Kidney tubule cell (primary cell): ENCODE measurements at regions not wholly inside any gene's neighbourhood (a gene's known extent, or its start where the extent isn't known, plus 50 kb on each side); places are given as distances from the start of the nearest gene placed in this dataset.

Source experiments
- DNase-seq: peaks from one replicate; pipeline ENCODE4 v3.0.0-alpha.2; 2018; ENCODE audit warnings: low spot score

- no peak for DNase-seq
Observed at GRCh38 chr4:59881632-59882031, 1318.5 kb upstream of the ADGRL3 start.

- peak; percentile 33 for DNase-seq
Observed at GRCh38 chr4:59904331-59904730, 1295.8 kb upstream of the ADGRL3 start.

GRCh38 chr4:59920416-59920815 lies 1279.7 kb upstream of the ADGRL3 start:
- no peak for DNase-seq

- no peak for DNase-seq
Observed at GRCh38 chr4:59925290-59925689, 1274.8 kb upstream of the ADGRL3 start.

- no peak for DNase-seq
Observed at GRCh38 chr4:59936566-59936965, 1263.6 kb upstream of the ADGRL3 start.

- no peak for DNase-seq
Observed at GRCh38 chr4:59938166-59938565, 1262.0 kb upstream of the ADGRL3 start.

- no peak for DNase-seq
Observed at GRCh38 chr4:59945277-59945676, 1254.8 kb upstream of the ADGRL3 start.

- no peak for DNase-seq
Observed at GRCh38 chr4:59945716-59946115, 1254.4 kb upstream of the ADGRL3 start.

- no peak for DNase-seq
Observed at GRCh38 chr4:59956366-59956765, 1243.8 kb upstream of the ADGRL3 start.

GRCh38 chr4:59960143-59960542 lies 1240.0 kb upstream of the ADGRL3 start:
- DNase-seq: no peak

- peak; percentile 30 for DNase-seq
Observed at GRCh38 chr4:59966758-59967157, 1233.4 kb upstream of the ADGRL3 start.

GRCh38 chr4:59968796-59969195 lies 1231.3 kb upstream of the ADGRL3 start:
- no peak for DNase-seq

- no peak for DNase-seq
Observed at GRCh38 chr4:59969909-59970308, 1230.2 kb upstream of the ADGRL3 start.

- DNase-seq: no peak
Observed at GRCh38 chr4:59971952-59972351, 1228.2 kb upstream of the ADGRL3 start.

- no peak for DNase-seq
Observed at GRCh38 chr4:59973492-59973891, 1226.6 kb upstream of the ADGRL3 start.

- peak; percentile 34 for DNase-seq
Observed at GRCh38 chr4:59979061-59979460, 1221.1 kb upstream of the ADGRL3 start.

- no peak for DNase-seq
Observed at GRCh38 chr4:59983852-59984251, 1216.3 kb upstream of the ADGRL3 start.

- no peak for DNase-seq
Observed at GRCh38 chr4:59987289-59987688, 1212.8 kb upstream of the ADGRL3 start.

GRCh38 chr4:59994118-59994517 lies 1206.0 kb upstream of the ADGRL3 start:
- DNase-seq: no peak

GRCh38 chr4:60002603-60003337 lies 1197.4 kb upstream of the ADGRL3 start:
- no peak for DNase-seq

- no peak for DNase-seq
Observed at GRCh38 chr4:60013464-60014184, 1186.5 kb upstream of the ADGRL3 start.

- DNase-seq: no peak
Observed at GRCh38 chr4:60016971-60017370, 1183.2 kb upstream of the ADGRL3 start.

GRCh38 chr4:60019180-60019579 lies 1180.9 kb upstream of the ADGRL3 start:
- no peak for DNase-seq

- DNase-seq: no peak
Observed at GRCh38 chr4:60019946-60020345, 1180.2 kb upstream of the ADGRL3 start.
